ENCODE measurements at regions not wholly inside any gene's neighbourhood (a gene's known extent, or its start where the extent isn't known, plus 50 kb on each side); places are given as distances from the start of the nearest gene placed in this dataset.

- Histone ChIP-seq H3K4me3 (ENCODE audit: extremely low read depth, insufficient read depth, low read length, poor library complexity, severe bottlenecking) (no peak overlapping the region), H3K27ac (ENCODE audit: low read depth, low read length, severe bottlenecking) (no peak overlapping the region), H3K9me3 (ENCODE audit: control insufficient read depth, low read length) (no peaks in the 10 kb centered on the region), H3K36me3 (ENCODE audit: control insufficient read depth, insufficient read depth, low read length) (no peaks in the 10 kb centered on the region), H3K4me1 (ENCODE audit: control insufficient read depth, insufficient read depth, low read length, poor library complexity, severe bottlenecking) (no peaks in the 10 kb centered on the region)
- WGBS, 2 experiments (ENCODE audit: insufficient coverage in 2 of 2): 85 to 94% methylated on average over 4 of the region's 6 CpGs
Observed at GRCh38 chr1:30539884-30540283, 183.5 kb downstream of the MATN1 start.

GRCh38 chr1:30538993-30539867, 184.2 kb downstream of the MATN1 start:
- WGBS, 2 experiments (ENCODE audit: insufficient coverage in 2 of 2): 82 to 85% methylated on average over 5 to 7 of the region's 8 CpGs
- Histone ChIP-seq H3K36me3 (ENCODE audit: control insufficient read depth, insufficient read depth, low read length) (no peaks in the 10 kb centered on the region), H3K9me3 (ENCODE audit: control insufficient read depth, low read length) (no peaks in the 10 kb centered on the region), H3K4me1 (ENCODE audit: control insufficient read depth, insufficient read depth, low read length, poor library complexity, severe bottlenecking) (no peaks in the 10 kb centered on the region), H3K4me3 (ENCODE audit: extremely low read depth, insufficient read depth, low read length, poor library complexity, severe bottlenecking) (no peak overlapping the region), H3K27ac (ENCODE audit: low read depth, low read length, severe bottlenecking) (no peak overlapping the region)

- no peaks in the 10 kb centered on the region for H3K36me3 ChIP-seq (ENCODE audit: control insufficient read depth, insufficient read depth, low read length)
- WGBS, 2 experiments (ENCODE audit: insufficient coverage in 2 of 2): 73 to 84% methylated on average over 8 to 10 of the region's 12 CpGs
- no peaks in the 10 kb centered on the region for H3K4me1 ChIP-seq (ENCODE audit: control insufficient read depth, insufficient read depth, low read length, poor library complexity, severe bottlenecking)
- no peak overlapping the region for H3K4me3 ChIP-seq (ENCODE audit: extremely low read depth, insufficient read depth, low read length, poor library complexity, severe bottlenecking)
- no peak overlapping the region for H3K27ac ChIP-seq (ENCODE audit: low read depth, low read length, severe bottlenecking)
- no peaks in the 10 kb centered on the region for H3K9me3 ChIP-seq (ENCODE audit: control insufficient read depth, low read length)
Observed at GRCh38 chr1:30538226-30538992, 185.0 kb downstream of the MATN1 start.

- Histone ChIP-seq H3K36me3 (ENCODE audit: control insufficient read depth, insufficient read depth, low read length) (no peaks in the 10 kb centered on the region), H3K9me3 (ENCODE audit: control insufficient read depth, low read length) (no peaks in the 10 kb centered on the region), H3K27ac (ENCODE audit: low read depth, low read length, severe bottlenecking) (no peak overlapping the region), H3K4me3 (ENCODE audit: extremely low read depth, insufficient read depth, low read length, poor library complexity, severe bottlenecking) (no peak overlapping the region), H3K4me1 (ENCODE audit: control insufficient read depth, insufficient read depth, low read length, poor library complexity, severe bottlenecking) (no peaks in the 10 kb centered on the region)
- 53 to 54% methylated on average over 2 of the region's 3 CpGs for WGBS, 2 experiments (ENCODE audit: insufficient coverage in 2 of 2)
Observed at GRCh38 chr1:30537279-30537678, 186.1 kb downstream of the MATN1 start.

- no peak overlapping the region for H3K4me3 ChIP-seq (ENCODE audit: extremely low read depth, insufficient read depth, low read length, poor library complexity, severe bottlenecking)
- no peaks in the 10 kb centered on the region for H3K36me3 ChIP-seq (ENCODE audit: control insufficient read depth, insufficient read depth, low read length)
- H3K27ac ChIP-seq (ENCODE audit: low read depth, low read length, severe bottlenecking): no peak overlapping the region
- WGBS, 2 experiments (ENCODE audit: insufficient coverage in 2 of 2): 88 to 93% methylated on average over 8 of the region's 9 CpGs
- no peaks in the 10 kb centered on the region for H3K4me1 ChIP-seq (ENCODE audit: control insufficient read depth, insufficient read depth, low read length, poor library complexity, severe bottlenecking)
- H3K9me3 ChIP-seq (ENCODE audit: control insufficient read depth, low read length): no peaks in the 10 kb centered on the region
Observed at GRCh38 chr1:30536530-30536929, 186.9 kb downstream of the MATN1 start.

- Histone ChIP-seq H3K36me3 (ENCODE audit: control insufficient read depth, insufficient read depth, low read length) (no peaks in the 10 kb centered on the region), H3K27ac (ENCODE audit: low read depth, low read length, severe bottlenecking) (no peak overlapping the region), H3K4me1 (ENCODE audit: control insufficient read depth, insufficient read depth, low read length, poor library complexity, severe bottlenecking) (no peaks in the 10 kb centered on the region), H3K4me3 (ENCODE audit: extremely low read depth, insufficient read depth, low read length, poor library complexity, severe bottlenecking) (no peak overlapping the region), H3K9me3 (ENCODE audit: control insufficient read depth, low read length) (no peaks in the 10 kb centered on the region)
- 59 to 68% methylated on average over 5 of the region's 6 CpGs for WGBS, 2 experiments (ENCODE audit: insufficient coverage in 2 of 2)
Observed at GRCh38 chr1:30535595-30536325, 187.6 kb downstream of the MATN1 start.

GRCh38 chr1:30534551-30534940, 188.8 kb downstream of the MATN1 start:
- 95% methylated on average over 2 of the region's 3 CpGs; no CpG with 5 or more reads in 1 of the 2 experiments for WGBS, 2 experiments (ENCODE audit: insufficient coverage in 2 of 2)

GRCh38 chr1:30533796-30534550, 189.4 kb downstream of the MATN1 start:
- Histone ChIP-seq H3K36me3 (ENCODE audit: control insufficient read depth, insufficient read depth, low read length) (no peaks in the 10 kb centered on the region), H3K9me3 (ENCODE audit: control insufficient read depth, low read length) (no peaks in the 10 kb centered on the region), H3K27ac (ENCODE audit: low read depth, low read length, severe bottlenecking) (no peak overlapping the region), H3K4me1 (ENCODE audit: control insufficient read depth, insufficient read depth, low read length, poor library complexity, severe bottlenecking) (no peaks in the 10 kb centered on the region), H3K4me3 (ENCODE audit: extremely low read depth, insufficient read depth, low read length, poor library complexity, severe bottlenecking) (no peak overlapping the region)
- WGBS, 2 experiments (ENCODE audit: insufficient coverage in 2 of 2): 79 to 82% methylated on average over 3 to 6 of the region's 6 CpGs

More at GRCh38 chr1:30534551-30534940, 188.8 kb downstream of the MATN1 start:
- H3K36me3 ChIP-seq (ENCODE audit: control insufficient read depth, insufficient read depth, low read length): no peaks in the 10 kb centered on the region
- H3K27ac ChIP-seq (ENCODE audit: low read depth, low read length, severe bottlenecking): no peak overlapping the region
- no peak overlapping the region for H3K4me3 ChIP-seq (ENCODE audit: extremely low read depth, insufficient read depth, low read length, poor library complexity, severe bottlenecking)
- H3K9me3 ChIP-seq (ENCODE audit: control insufficient read depth, low read length): no peaks in the 10 kb centered on the region
- H3K4me1 ChIP-seq (ENCODE audit: control insufficient read depth, insufficient read depth, low read length, poor library complexity, severe bottlenecking): no peaks in the 10 kb centered on the region

- Histone ChIP-seq H3K4me3 (ENCODE audit: extremely low read depth, insufficient read depth, low read length, poor library complexity, severe bottlenecking) (no peak overlapping the region), H3K9me3 (ENCODE audit: control insufficient read depth, low read length) (no peaks in the 10 kb centered on the region), H3K4me1 (ENCODE audit: control insufficient read depth, insufficient read depth, low read length, poor library complexity, severe bottlenecking) (no peaks in the 10 kb centered on the region), H3K36me3 (ENCODE audit: control insufficient read depth, insufficient read depth, low read length) (no peaks in the 10 kb centered on the region), H3K27ac (ENCODE audit: low read depth, low read length, severe bottlenecking) (no peak overlapping the region)
- 72 to 76% methylated on average over 2 of the region's 3 CpGs for WGBS, 2 experiments (ENCODE audit: insufficient coverage in 2 of 2)
Observed at GRCh38 chr1:30533141-30533540, 190.2 kb downstream of the MATN1 start.

- 85% methylated on average over 2 of the region's 3 CpGs; no CpG with 5 or more reads in 1 of the 2 experiments for WGBS, 2 experiments (ENCODE audit: insufficient coverage in 2 of 2)
- no peaks in the 10 kb centered on the region for H3K4me1 ChIP-seq (ENCODE audit: control insufficient read depth, insufficient read depth, low read length, poor library complexity, severe bottlenecking)
- H3K9me3 ChIP-seq (ENCODE audit: control insufficient read depth, low read length): no peaks in the 10 kb centered on the region
- H3K36me3 ChIP-seq (ENCODE audit: control insufficient read depth, insufficient read depth, low read length): no peaks in the 10 kb centered on the region
- no peak overlapping the region for H3K4me3 ChIP-seq (ENCODE audit: extremely low read depth, insufficient read depth, low read length, poor library complexity, severe bottlenecking)
- H3K27ac ChIP-seq (ENCODE audit: low read depth, low read length, severe bottlenecking): no peak overlapping the region
Observed at GRCh38 chr1:30532621-30533020, 190.8 kb downstream of the MATN1 start.

Data from mesodermal cell (in vitro differentiated cells).